GM18870 (cell line): ENCODE measurements at regions not wholly inside any gene's neighbourhood (a gene's known extent, or its start where the extent isn't known, plus 50 kb on each side); places are given as distances from the start of the nearest gene placed in this dataset.

Experiments used
- ATAC-seq: cut with Tn5 transposase; IDR thresholded peaks from one replicate; pipeline ENCODE4 v1.9.1; 2021; ENCODE audit warnings: moderate library complexity; ENCODE audit not compliant: unreplicated experiment

GRCh38 chr10:10915215-10915614 lies 102.5 kb upstream of the CELF2 start:
- no peak for ATAC-seq

DNA sequence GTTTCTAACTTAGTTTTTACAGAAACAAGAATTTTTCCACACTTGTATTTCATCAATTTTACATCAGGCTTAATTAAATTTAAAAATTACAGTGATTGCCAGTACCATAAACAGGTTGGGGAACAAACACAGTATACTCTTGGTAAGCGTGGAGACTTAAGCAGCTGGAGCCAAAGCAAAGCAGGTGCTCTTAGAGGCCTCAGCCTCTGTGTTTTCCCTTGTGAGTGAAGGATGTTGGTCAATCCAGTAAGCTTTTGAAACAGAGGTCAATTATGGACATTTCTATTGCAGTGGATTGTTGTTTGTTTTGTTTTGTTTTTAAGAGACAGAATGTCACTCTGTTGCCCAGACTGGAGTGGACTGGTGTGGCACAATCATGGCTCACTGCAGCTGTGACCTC lies 100.6 kb upstream of the CELF2 start:
- ATAC-seq = no peak

DNA sequence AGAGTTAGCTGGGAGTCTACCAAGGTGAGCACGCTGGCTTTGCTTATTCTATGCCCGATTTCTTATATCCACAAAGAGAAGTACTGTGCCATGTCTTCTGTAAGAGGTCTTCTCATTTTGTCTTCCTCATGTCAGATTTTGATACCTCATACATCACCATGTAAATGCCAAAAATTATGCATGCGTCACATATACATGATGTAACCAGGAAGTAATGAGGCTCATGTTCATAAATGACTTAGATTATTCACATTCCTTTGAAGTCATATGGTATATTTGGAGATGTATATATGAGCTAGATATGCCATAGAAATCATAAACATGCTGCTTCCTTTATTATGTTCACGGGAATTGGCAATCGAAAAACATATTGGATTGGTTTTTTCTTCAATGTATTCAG lies 97.7 kb upstream of the CELF2 start:
- no peak for ATAC-seq

DNA sequence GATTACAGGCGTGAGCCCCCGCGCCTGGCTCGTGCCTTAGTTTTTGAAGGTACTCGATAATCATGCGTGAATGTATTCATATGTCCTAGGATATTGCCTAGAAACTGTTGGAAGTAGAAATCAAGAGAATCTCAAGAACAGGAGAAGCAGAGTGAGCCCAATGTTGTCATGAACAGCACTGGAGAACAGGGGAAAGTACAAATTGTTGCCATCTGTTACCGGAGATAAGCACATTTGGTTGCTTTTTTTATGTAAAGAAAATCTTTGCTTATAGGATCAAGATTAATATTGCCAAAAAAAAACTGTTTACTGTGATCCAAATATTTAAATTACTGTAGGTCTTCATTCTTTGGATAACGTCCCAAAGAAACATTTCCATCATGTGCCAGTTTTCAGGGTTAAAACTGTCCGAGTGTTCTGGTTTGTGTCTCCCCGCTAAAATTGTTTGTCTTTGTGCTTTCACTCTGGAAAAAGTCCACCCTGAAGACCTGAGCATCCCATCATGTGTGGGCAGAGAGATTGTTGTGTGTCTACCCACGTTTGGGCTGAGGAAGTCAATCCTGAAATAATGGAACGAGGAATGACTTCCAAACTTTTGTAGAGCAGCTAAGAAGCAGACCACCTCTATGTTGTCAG lies 95.7 kb upstream of the CELF2 start:
- ATAC-seq = no peak

GRCh38 chr10:10923029-10923651 lies 94.5 kb upstream of the CELF2 start:
- no peak for ATAC-seq

DNA sequence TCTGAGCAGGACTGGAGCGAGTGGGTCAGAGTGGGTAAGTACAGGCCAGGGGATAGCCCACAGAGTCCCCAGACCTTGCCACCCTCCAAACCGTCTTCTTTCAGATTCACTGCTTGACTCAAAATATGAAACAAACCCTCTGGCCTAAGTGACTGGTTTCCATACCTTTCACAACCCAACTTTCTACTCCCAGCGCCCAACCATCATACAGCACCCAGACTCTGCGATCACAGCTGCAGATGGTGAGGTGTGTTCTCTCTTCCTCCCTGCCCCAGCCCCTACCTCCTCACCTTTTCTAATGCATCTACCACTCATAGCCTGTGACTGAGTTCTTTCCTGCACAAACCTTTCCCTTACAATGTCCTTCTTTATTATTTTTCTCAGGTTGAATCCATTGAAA lies 92.0 kb upstream of the CELF2 start:
- no peak for ATAC-seq

GRCh38 chr10:10927608-10928007 lies 90.1 kb upstream of the CELF2 start:
- no peak for ATAC-seq

DNA sequence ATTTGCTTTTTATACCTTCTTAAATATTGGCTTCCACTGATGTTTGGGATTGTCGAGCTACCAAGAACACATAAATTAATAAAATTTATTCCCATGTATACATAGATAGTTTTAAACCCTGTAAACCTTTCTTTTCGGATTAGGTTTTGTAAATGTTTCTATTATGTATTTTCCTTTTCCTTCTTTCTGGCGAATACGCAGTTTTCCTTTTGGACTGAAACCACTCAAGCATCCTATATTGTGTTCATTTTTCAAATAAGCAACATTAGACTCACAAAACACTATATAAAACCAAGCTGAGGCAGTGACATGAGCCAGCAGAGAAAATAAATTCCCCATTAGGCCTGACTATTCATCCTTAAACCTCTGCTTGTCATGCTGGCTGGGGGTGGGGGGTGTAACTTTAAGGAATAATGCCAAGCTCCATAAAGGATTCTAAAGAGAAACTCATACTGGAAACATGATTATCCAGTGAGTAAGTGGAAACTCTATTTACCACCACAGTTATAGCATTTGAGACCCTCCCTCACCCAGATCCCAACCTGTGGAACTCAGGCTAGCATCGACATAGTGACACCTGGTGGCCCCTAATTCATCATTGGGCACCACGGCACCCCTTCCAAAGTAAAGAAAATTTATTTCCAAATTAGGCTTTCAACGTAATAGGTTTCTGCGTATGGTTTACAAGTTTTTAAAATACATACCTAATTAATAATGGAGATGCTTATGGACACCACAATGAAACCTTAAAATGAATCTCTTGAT lies 86.5 kb upstream of the CELF2 start:
- no peak for ATAC-seq

DNA sequence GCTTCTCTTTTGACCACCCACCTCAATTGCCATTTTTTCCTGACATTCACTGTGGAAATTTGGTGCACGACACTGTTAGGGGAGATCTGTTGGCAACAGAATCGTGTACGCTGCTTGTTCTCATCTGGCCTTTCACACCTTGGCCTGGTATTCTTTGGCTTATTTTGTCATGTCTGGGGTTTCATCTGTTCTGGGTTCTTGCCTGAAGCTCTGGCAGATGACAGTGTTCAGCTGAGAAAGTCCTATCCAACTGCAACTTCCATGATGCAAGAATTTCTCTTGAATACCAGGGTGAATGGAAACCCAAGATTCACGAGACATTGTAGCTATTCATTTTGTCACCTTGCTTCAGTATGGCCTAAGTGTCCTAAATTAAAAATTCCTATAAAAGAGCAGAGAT lies 82.6 kb upstream of the CELF2 start:
- ATAC-seq = no peak

DNA sequence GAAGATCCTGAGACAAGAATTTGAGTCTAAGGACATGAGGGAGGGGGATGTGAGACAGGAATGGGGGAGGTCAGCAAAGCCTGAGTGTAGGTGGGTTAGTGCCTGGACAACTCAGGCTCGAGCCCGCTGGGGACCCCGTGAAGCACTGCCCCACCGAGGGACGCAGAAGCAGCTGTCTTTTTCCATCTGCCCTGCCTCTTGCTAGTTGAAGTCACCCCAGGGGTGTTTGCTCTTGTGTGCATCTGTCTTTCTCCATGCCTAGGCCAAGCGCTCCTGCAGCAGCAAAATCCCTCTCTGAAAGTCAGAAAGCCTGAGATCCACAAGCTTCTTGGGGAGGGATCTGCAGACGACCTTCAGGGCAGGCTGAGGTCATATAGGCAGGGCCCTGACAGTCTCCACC lies 79.0 kb upstream of the CELF2 start:
- no peak for ATAC-seq

DNA sequence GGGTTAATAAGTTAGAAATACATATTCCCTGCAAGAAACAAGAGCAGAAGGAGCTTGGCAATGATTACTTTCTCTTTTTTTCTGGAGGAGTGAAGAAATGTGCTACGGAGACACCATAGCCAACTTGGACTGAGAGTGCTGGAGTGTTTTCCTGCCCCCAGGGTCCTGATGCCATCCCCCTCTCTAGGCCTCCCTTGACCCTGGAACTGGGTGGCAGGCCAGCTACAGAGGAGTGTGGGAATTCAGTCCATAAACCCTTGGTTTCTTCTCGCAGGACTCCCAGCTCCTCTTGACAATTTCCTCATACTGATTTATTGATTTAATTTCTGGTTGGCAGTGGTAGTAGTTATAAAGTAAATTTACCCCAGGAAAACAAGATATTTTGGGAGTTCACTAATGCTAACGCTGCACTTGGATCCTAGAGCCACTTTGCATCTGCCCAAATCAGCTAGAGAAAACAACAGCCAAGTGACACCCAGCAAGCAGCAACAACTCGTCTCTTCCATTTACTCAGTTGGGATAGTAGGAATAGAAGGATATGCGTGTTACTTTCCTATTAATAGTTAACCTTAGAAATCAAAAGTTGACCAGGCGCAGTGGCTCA lies 76.4 kb upstream of the CELF2 start:
- ATAC-seq = no peak

DNA sequence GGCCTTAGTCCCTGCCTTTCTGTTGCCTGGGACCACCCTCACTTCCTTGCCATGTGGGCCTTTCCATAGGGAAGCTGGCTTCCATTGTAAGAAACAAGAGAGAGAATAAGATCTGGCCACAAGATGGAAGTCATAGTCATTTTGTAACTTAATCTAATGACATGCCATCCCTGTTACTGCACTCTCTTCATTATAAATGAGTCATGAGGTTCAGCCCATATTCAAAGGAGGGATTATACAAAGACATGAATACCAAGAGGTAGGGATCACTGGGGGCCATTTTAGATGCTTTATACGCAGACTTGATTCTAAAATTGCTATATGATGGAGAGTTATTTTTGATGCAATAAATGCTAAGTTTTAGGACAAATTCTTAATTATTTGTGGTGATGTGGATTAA lies 75.2 kb upstream of the CELF2 start:
- ATAC-seq = no peak

- ATAC-seq = no peak
Measured at GRCh38 chr10:10946081-10946480, 71.6 kb upstream of the CELF2 start.

DNA sequence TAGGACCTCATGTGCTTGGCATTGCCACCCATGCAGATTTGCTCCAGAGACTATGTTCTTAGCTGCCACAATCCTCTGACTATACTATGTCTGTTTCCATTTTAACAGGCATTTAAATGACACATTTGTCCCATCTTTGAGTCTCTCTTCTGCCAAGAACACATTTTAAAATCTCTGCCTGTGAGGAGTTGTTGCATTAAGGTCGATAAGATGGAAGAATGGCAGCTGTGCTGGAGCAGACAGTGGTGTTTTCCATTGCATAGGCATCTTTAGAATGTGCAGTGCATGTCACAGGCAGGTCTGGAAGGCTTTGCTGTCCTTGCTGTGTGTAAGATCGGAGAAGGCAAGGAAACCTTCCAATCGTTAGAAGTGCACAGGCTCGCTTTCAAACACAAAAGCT lies 70.9 kb upstream of the CELF2 start:
- ATAC-seq = no peak

DNA sequence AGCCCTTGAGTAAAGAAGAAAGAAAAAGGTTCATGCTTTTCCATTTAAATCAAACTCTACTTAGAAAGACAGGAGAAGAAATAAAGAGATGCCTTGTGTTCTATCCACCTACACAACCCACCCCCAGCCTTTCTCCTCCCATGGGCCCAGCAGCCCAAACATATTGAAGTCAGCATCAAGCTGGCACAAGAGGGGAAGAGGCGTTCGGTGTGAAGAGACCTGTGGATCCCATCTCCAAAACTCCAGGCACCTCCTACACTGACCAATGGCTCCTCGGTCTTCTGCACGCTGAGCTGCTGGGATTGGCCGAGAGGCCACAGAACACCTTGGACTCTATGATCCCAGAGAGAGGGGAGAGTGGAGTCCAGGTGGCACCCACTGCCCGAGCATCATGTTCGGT lies 66.0 kb upstream of the CELF2 start:
- no peak for ATAC-seq

DNA sequence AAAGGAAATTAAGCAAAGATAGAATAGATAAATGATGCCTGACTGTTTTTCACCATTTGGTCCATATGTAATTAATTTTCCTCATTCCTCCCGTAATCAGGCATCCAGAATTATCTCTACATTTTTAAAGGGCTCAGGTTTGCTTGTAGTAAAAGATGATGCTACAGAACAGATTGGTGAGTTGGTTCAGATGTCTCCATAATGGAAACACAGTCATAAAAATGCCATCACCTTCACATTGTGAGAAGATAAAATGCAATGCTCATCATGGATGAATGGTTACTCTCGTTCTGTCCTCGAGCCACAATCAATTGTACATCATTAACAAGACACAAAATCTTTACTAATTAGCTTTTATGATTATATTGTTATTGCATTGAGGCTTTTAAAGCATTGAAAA lies 64.9 kb upstream of the CELF2 start:
- ATAC-seq = no peak

DNA sequence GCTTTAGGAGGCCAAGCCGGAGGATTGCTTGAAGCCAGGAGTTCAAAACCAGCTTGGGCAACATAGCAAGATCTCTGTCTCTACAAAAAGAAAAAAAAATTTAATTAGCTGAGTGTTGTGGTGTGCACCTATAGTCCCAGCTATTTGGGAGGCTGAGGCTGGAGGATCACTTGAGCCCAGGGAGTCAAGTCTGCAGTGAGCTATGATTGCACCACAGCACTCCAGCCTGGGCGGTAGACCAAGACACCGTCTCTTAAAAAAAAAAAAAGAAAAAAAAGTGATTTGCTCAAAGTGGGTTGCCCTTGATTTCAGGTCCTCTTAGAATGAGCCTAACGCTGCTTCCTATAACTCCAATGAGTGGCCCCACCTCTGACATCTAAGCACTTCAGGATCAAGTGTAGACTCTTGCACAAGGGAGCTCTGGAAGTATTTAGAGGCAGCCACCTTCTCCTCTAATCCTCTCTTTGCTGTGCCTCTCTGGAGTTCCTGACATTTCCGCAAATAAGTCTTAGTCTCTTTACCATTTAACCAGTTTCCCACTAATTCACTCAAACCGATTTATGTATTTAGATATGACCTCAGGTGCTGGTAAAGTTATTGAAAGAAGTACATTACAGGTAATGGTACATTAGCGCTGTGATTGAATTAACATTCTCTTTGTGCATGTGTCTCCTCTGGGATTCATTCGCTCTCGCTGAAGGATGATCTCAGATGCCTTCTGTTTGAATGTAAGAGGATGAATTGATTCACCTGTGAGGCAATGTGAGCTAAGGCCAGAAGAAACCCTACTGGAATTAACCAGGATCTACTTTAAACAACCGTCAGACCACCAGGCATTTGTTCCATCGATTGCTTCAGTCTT lies 60.8 kb upstream of the CELF2 start:
- no peak for ATAC-seq

DNA sequence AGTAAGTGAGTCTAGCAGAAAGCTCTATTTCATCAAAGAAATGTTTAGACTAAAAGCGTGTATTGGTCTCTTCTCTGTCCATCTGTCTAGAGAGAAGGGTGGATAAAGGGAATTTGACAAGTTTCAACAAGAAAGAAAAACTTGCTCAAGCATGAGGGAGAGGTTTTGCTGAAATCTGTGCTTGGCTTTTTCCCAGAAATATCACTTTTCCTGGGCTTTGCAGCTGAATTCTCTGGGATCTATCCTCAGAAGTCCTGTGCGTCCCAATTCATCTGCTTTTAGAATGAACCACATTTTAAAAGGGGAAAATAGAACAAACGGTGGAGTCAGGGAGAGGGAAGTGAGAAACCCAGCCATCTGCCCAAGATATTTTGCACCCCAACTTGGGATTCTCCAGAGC lies 59.6 kb upstream of the CELF2 start:
- ATAC-seq = no peak

DNA sequence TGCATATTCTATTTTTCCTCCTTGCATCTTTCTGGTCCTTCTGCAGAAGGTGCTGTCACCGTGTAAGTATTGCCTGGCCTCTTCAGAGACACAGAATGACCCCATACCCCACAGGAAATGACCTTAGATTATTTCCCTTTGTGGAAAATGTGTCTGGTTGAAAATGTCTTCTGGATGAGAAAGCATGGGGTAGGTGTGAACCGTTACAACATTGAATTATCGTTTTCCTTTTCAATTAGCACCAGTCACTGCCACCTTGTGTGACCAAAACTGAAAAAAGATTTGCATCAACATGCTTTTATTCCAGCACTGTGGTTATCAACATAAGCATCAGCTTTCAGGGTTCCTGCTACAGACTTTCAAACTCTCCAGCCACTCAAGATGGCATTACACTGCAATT lies 58.0 kb upstream of the CELF2 start:
- ATAC-seq = peak; percentile 91

DNA sequence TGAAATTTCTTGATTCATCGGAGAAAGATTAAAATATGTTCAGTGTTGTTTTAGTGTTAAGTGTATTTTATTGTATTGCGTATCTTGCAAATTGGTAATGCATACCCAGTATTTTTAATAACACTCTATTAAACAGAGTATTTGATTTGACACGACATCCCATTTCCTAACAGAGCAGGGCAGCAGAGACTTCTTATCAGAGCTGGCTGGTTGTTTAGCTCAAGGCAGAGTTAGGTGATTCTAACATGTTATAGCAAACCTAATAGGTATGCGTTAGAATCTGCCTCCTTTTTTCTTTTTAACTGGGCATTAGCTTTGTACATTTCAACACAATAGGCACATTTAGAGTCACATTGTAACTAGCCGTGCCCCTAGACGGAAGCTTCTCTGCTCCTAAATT lies 57.1 kb upstream of the CELF2 start:
- no peak for ATAC-seq

- ATAC-seq = no peak
Measured at GRCh38 chr10:10961072-10961471, 56.6 kb upstream of the CELF2 start.
